Thoracic aorta (tissue), 2 donors: ENCODE measurements at regions not wholly inside any gene's neighbourhood (a gene's known extent, or its start where the extent isn't known, plus 50 kb on each side); places are given as distances from the start of the nearest gene placed in this dataset.

Experiments
- ATAC-seq: fragments of 150-250 bp; one replicate; pipeline ENCODE4 v1.8.0; 2017; ENCODE audit warnings: low read depth; ENCODE audit not compliant: insufficient number of reproducible peaks, low FRiP score
- DNase-seq: peaks from one replicate; pipeline ENCODE4 v3.0.0-alpha.2; 2020; ENCODE audit warnings: low spot score
- H3K27ac ChIP-seq, 2 donors: fragments of 200-600 bp; sonication (generic); 1 replicate in 1 of 2; 2 replicates in 1 of 2; pipeline ENCODE4 v1.5.1; 2016; ENCODE audit warnings: mild to moderate bottlenecking in 2 of 2, moderate library complexity in 2 of 2
- H3K27me3 ChIP-seq: fragments of 200-600 bp; sonication (generic); replicated peaks from 2 replicates; pipeline ENCODE4 v1.6.0; 2016; ENCODE audit warnings: mild to moderate bottlenecking; ENCODE audit not compliant: insufficient read depth
- H3K36me3 ChIP-seq: fragments of 200-600 bp; sonication (generic); one replicate; pipeline ENCODE4 v1.5.1; 2016
- H3K4me1 ChIP-seq, 2 donors: fragments of 200-600 bp; sonication (generic); 1 replicate in 1 of 2; 2 replicates in 1 of 2; pipeline versions ENCODE4 v1.5.1 to v1.6.0; 2016; ENCODE audit warnings: low read depth in 2 of 2, mild to moderate bottlenecking in 1 of 2; ENCODE audit not compliant: control insufficient read depth in 1 of 2
- H3K4me3 ChIP-seq: fragments of 200-600 bp; sonication (generic); 2 replicates; pipeline ENCODE4 v1.5.1; 2016; ENCODE audit warnings: mild to moderate bottlenecking
- H3K9me3 ChIP-seq: fragments of 200-600 bp; sonication (generic); 2 replicates; pipeline ENCODE4 v1.5.1; 2016
- TF ChIP-seq, protein P1 (sequence below): fragments of 200-600 bp; sonication (generic); IDR thresholded peaks from one replicate; pipeline ENCODE4 v1.5.1; 2019; ENCODE audit warnings: antibody characterized with exemption

DNA sequence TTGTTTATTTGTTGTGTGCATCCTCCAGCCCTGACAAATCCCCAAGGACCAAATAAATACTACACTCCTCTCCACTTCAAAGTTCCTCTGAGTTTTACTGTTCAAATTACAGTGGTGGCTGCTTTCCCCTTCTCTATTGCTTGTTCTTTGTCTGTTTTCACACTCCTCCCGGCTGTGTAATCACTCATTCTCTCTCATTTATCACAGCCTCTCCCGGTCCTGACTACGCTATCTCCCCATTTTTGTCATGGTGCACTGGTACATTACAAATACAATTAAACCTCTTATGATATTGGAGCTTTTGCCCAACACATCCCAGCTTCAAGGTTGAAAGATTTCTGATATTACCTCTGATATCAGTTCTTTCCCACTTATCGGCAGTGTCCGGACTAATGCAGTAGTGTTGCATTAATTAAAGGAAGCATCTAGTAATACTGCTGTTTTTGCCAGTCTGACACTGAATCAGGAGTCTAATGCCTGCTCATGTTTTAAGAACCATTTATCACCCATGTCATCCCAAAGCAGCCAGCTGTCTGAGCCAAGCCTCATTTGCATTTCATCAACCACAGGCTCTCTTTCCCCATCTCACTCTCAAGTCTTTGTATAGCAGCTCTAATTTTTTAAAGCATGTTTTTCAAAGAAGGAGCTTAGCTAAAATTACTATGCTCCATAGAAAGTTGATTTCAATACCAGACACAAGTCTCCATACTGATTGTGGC, 740.5 kb downstream of the ROBO2 start:
- ATAC-seq (no peak), DNase-seq (no peak)
- TF ChIP-seq, protein P1, sequence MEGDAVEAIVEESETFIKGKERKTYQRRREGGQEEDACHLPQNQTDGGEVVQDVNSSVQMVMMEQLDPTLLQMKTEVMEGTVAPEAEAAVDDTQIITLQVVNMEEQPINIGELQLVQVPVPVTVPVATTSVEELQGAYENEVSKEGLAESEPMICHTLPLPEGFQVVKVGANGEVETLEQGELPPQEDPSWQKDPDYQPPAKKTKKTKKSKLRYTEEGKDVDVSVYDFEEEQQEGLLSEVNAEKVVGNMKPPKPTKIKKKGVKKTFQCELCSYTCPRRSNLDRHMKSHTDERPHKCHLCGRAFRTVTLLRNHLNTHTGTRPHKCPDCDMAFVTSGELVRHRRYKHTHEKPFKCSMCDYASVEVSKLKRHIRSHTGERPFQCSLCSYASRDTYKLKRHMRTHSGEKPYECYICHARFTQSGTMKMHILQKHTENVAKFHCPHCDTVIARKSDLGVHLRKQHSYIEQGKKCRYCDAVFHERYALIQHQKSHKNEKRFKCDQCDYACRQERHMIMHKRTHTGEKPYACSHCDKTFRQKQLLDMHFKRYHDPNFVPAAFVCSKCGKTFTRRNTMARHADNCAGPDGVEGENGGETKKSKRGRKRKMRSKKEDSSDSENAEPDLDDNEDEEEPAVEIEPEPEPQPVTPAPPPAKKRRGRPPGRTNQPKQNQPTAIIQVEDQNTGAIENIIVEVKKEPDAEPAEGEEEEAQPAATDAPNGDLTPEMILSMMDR: no peak
- H3K36me3 ChIP-seq: no peaks in the 10 kb centered on the region
- no peaks in the 10 kb centered on the region for H3K4me1 ChIP-seq
- no peaks in the 10 kb centered on the region for H3K27me3 ChIP-seq
- no peak overlapping the region for H3K4me3 ChIP-seq
- no peak overlapping the region for H3K27ac ChIP-seq
- H3K9me3 ChIP-seq: no peaks in the 10 kb centered on the region

DNA sequence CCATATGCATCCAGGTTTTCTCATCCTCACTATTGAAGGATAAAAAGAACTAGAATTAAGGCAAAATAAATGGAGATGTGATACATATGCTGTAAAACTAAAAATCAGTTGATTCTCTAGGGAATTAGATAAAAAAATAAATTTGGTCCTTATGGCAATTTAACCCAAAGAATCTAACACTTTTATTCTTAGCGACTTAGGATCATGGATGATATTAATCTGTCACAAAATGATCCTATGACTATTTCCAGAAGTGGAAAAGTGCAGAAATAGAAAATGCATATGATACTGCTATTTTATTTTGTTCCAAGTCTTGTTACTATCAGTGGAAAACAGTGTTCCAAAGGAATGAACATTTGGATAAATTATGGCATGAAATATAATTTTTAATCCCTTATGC, 746.3 kb downstream of the ROBO2 start:
- H3K4me3 ChIP-seq: no peak overlapping the region
- TF ChIP-seq, protein P1: no peak
- ATAC-seq (no peak), DNase-seq (no peak)
- no peaks in the 10 kb centered on the region for H3K27me3 ChIP-seq
- H3K9me3 ChIP-seq: no peaks in the 10 kb centered on the region
- H3K4me1 ChIP-seq: no peaks in the 10 kb centered on the region
- H3K27ac ChIP-seq: no peak overlapping the region
- no peaks in the 10 kb centered on the region for H3K36me3 ChIP-seq

GRCh38 chr3:77795013-77795412, 755.1 kb downstream of the ROBO2 start:
- Histone ChIP-seq H3K4me3 (no peak overlapping the region), H3K9me3 (no peaks in the 10 kb centered on the region), H3K27me3 (no peaks in the 10 kb centered on the region), H3K27ac (no peak overlapping the region), H3K4me1 (no peaks in the 10 kb centered on the region), H3K36me3 (no peaks in the 10 kb centered on the region)
- TF ChIP-seq, protein P1: no peak
- ATAC-seq: no peak
- DNase-seq: no peak

DNA sequence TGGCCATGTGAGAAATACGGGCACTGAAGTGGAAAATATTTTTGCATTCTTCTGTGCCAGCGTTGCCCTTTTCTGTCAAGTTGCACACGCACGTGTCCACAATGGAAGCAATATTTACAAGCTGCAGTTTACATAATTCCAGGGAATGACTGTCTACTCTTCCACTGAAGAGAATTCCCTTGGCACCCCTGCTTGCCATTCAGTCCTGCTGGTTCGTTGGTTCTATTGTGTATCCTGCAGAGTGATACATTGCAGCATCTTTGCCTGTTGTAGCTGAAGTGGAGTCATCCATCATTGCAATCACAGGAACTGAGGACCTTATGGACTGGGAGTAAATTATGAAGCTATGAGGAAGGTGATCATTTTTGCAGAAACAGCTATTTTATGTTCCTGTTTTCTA, 759.4 kb downstream of the ROBO2 start:
- Histone ChIP-seq H3K4me1 (no peaks in the 10 kb centered on the region), H3K4me3 (no peak overlapping the region), H3K27ac (no peak overlapping the region), H3K36me3 (no peaks in the 10 kb centered on the region), H3K9me3 (no peaks in the 10 kb centered on the region), H3K27me3 (no peaks in the 10 kb centered on the region)
- ATAC-seq (no peak), DNase-seq (no peak)
- TF ChIP-seq, protein P1: no peak

GRCh38 chr3:77800893-77801292, 761.0 kb downstream of the ROBO2 start:
- Histone ChIP-seq H3K36me3 (no peaks in the 10 kb centered on the region), H3K27ac (no peak overlapping the region), H3K9me3 (no peaks in the 10 kb centered on the region), H3K4me1 (no peaks in the 10 kb centered on the region), H3K27me3 (no peaks in the 10 kb centered on the region), H3K4me3 (no peak overlapping the region)
- DNase-seq (no peak), ATAC-seq (no peak)
- TF ChIP-seq, protein P1: no peak
